Endothelial cell of umbilical vein (primary cell): ENCODE measurements at regions not wholly inside any gene's neighbourhood (a gene's known extent, or its start where the extent isn't known, plus 50 kb on each side); places are given as distances from the start of the nearest gene placed in this dataset.

Source experiments
- BruUV-seq: library from RNA; stranded (reverse); fragments of 400-500 nt; replicated peaks from 2 replicates; lab custom pipeline; 2021; lab: Mats Ljungman, UMichigan
- CTCF ChIA-PET: fragments of 300-600, 350-600 bp; sonication (Branson Sonifier 250); formaldehyde crosslinking; loops from one replicate; lab custom pipeline; 2021; ENCODE audit warnings: antibody characterized with exemption, inconsistent platforms; lab: Charles Lee
- POLR2A ChIA-PET: fragments of 300-600, 350-600 bp; sonication (Branson Sonifier 250); formaldehyde crosslinking; loops from one replicate; lab custom pipeline; 2021; ENCODE audit warnings: antibody characterized with exemption, inconsistent platforms; lab: Charles Lee
- DNase-seq: peaks from one replicate; pipeline ENCODE4 v3.0.0-alpha.2; 2011; ENCODE audit warnings: low read depth, low spot score
- FAIRE-seq: peaks from 2 replicates; lab custom pipeline; 2011; peaks lifted over from hg19 to GRCh38; lab: Jason Lieb, UNC
- H2AFZ ChIP-seq: 2 replicates; pipeline ENCODE4 v1.6.0; 2012; ENCODE audit warnings: low read depth, low read length, control low read depth, inconsistent platforms
- H3K27ac ChIP-seq: 2 replicates; pipeline ENCODE4 v1.5.1; 2011; ENCODE audit warnings: low read depth, mild to moderate bottlenecking, control low read depth, low read length, moderate library complexity; ENCODE audit not compliant: insufficient read depth
- H3K27me3 ChIP-seq, 2 experiments: 2 replicates each; pipeline versions ENCODE4 v1.6.0 to v1.6.1; 2011; ENCODE audit warnings: low read length in 2 of 2, mixed read lengths in 1 of 2; ENCODE audit not compliant: control insufficient read depth in 2 of 2, insufficient read depth in 2 of 2
- H3K36me3 ChIP-seq, 2 experiments: 2 replicates in 1 of 2; 3 replicates in 1 of 2; pipeline ENCODE4 v1.5.1; 2011; ENCODE audit warnings: low read length in 2 of 2, mild to moderate bottlenecking in 1 of 2, moderate library complexity in 1 of 2; ENCODE audit not compliant: control insufficient read depth in 2 of 2, insufficient read depth in 2 of 2; ENCODE audit errors: extremely low read depth in 1 of 2
- H3K4me1 ChIP-seq: 3 replicates; pipeline ENCODE4 v1.5.1; 2011; ENCODE audit warnings: mild to moderate bottlenecking, low read length; ENCODE audit not compliant: control insufficient read depth, insufficient read depth; ENCODE audit errors: extremely low read depth
- H3K4me2 ChIP-seq: 2 replicates; pipeline ENCODE4 v1.6.1; 2011; ENCODE audit warnings: low read length, control low read depth, mixed read lengths; ENCODE audit not compliant: insufficient read depth
- H3K4me3 ChIP-seq, 3 experiments: fragments of 200-600 bp in 1 of 3; sonication (generic), shearing (Covaris generic) in 1 of 3; replicated peaks in 1 of 3; 2 replicates each; pipeline ENCODE4 v1.5.1; 2011 to 2016; ENCODE audit warnings: control low read depth in 3 of 3, low read length in 3 of 3, mild to moderate bottlenecking in 2 of 3, inconsistent platforms in 1 of 3, low read depth in 1 of 3, moderate library complexity in 1 of 3; ENCODE audit not compliant: insufficient read depth in 1 of 3
- H3K79me2 ChIP-seq: 2 replicates; pipeline ENCODE4 v1.6.0; 2012; ENCODE audit warnings: low read length, inconsistent platforms; ENCODE audit not compliant: control insufficient read depth, insufficient read depth
- H3K9ac ChIP-seq: replicated peaks from 2 replicates; pipeline ENCODE3; 2011; ENCODE audit warnings: low read length, control low read depth; ENCODE audit not compliant: insufficient read depth; ENCODE audit errors: extremely low read depth
- H3K9me1 ChIP-seq: replicated peaks from 3 replicates; pipeline ENCODE4 v1.6.0; 2011; ENCODE audit warnings: mild to moderate bottlenecking, low read length; ENCODE audit not compliant: control insufficient read depth, insufficient read depth; ENCODE audit errors: extremely low read depth
- H3K9me3 ChIP-seq: replicated peaks from 2 replicates; pipeline ENCODE4 v1.5.1; 2012; ENCODE audit warnings: low read length, inconsistent platforms; ENCODE audit not compliant: control insufficient read depth, insufficient read depth
- H4K20me1 ChIP-seq: replicated peaks from 2 replicates; pipeline ENCODE3; 2011; ENCODE audit warnings: mild to moderate bottlenecking, low read length; ENCODE audit not compliant: control insufficient read depth, insufficient read depth; ENCODE audit errors: extremely low read depth
- CTCF ChIP-seq, 2 donors: IDR thresholded peaks; 1 replicate in 1 of 2; 2 replicates in 1 of 2; pipeline ENCODE4 v1.5.1; 2011; ENCODE audit warnings: low read length in 2 of 2, mild to moderate bottlenecking in 2 of 2, moderate library complexity in 2 of 2, control low read depth in 1 of 2, inconsistent platforms in 1 of 2, low read depth in 1 of 2; ENCODE audit not compliant: insufficient read depth in 1 of 2; ENCODE audit errors: extremely low read depth in 1 of 2
- EZH2 ChIP-seq: IDR thresholded peaks from 2 replicates; pipeline ENCODE4 v1.6.1; 2012; ENCODE audit warnings: borderline replicate concordance, low read depth, mild to moderate bottlenecking, moderate library complexity, low read length, inconsistent platforms; ENCODE audit not compliant: severe bottlenecking
- FOS ChIP-seq: IDR thresholded peaks from 2 replicates; pipeline ENCODE4 v1.6.1; 2011; ENCODE audit warnings: mild to moderate bottlenecking, low read length, moderate library complexity, borderline replicate concordance; ENCODE audit not compliant: insufficient read depth
- GATA2 ChIP-seq: IDR thresholded peaks from 2 replicates; pipeline ENCODE4 v1.7.0; 2011; ENCODE audit warnings: low read depth, mild to moderate bottlenecking, moderate library complexity, mixed read lengths, low read length; ENCODE audit not compliant: insufficient read length, insufficient read depth
- JUN ChIP-seq: IDR thresholded peaks from 2 replicates; pipeline ENCODE4 v1.6.1; 2011; ENCODE audit warnings: borderline replicate concordance, low read depth; ENCODE audit not compliant: insufficient read length, insufficient read depth
- MAX ChIP-seq: IDR thresholded peaks from 2 replicates; pipeline ENCODE4 v1.6.1; 2011; ENCODE audit not compliant: insufficient read depth, insufficient read length
- MYC ChIP-seq: IDR thresholded peaks from one replicate; pipeline ENCODE4 v1.6.1; 2011; ENCODE audit warnings: mild to moderate bottlenecking, low read depth, low read length
- POLR2A ChIP-seq: IDR thresholded peaks from 2 replicates; pipeline ENCODE4 v1.6.1; 2012; ENCODE audit warnings: low read depth, mild to moderate bottlenecking, control low read depth, low read length
- POLR2AphosphoS5 ChIP-seq: IDR thresholded peaks from 2 replicates; pipeline ENCODE4 v1.6.1; 2012; ENCODE audit warnings: low read depth, mild to moderate bottlenecking, control low read depth, low read length, moderate library complexity; ENCODE audit not compliant: insufficient read depth
- dilution Hi-C: fragments of 300-500 bp; cut with MboI; formaldehyde crosslinking; loops from one replicate; pipeline ENCODE4 v1.15.0; 2019; ENCODE audit warnings: low sequenced_read_pairs; ENCODE audit not compliant: extremely low pct_ligation_motif_present
- intact Hi-C: fragments of 100-400 bp; cut with micrococcal nuclease; formaldehyde crosslinking; loops from one replicate; pipeline ENCODE4 v1.10.0; 2022

DNA sequence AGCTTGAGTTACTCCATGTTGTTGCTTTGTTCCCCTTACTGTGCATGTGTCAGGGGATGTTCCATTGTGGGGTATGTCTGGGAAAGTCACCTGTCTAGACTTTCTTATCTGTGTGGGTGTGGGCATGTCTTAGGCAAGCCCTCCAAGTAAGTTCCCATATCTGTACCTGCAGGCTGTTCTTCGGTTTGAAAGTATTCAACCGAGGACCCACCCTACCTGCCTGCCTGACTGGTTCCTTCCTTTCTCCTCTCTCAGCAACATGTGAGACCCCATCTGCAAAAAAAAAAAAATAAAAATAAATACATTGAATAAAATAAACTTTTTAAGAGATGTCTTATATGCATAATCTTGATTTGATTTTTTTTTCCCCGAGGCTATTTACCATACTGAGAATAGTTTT is 622.7 kb downstream of the TDRD15 start:
- no peak overlapping the region for H3K4me2 ChIP-seq
- no peaks in the 10 kb centered on the region for H3K27me3 ChIP-seq
- intact Hi-C loops (no loop called here), dilution Hi-C loops (no loop called here)
- H4K20me1 ChIP-seq = no peaks in the 10 kb centered on the region
- no peak for TF ChIP-seq MAX
- no peak for TF ChIP-seq JUN
- TF ChIP-seq GATA2 = no peak
- TF ChIP-seq MYC = no peak
- TF ChIP-seq POLR2A = no peak
- TF ChIP-seq EZH2 = no peak
- TF ChIP-seq POLR2AphosphoS5 = no peak
- no peak for TF ChIP-seq FOS
- no peak for TF ChIP-seq CTCF (IDR thresholded peaks at IDR 0.05; ENCODE audit: extremely low read depth in 1 of 2, insufficient read depth in 1 of 2, low read depth in 1 of 2, low read length in 2 of 2)
- no peaks in the 10 kb centered on the region for H3K79me2 ChIP-seq
- no peaks in the 10 kb centered on the region for H3K9me3 ChIP-seq
- no peaks in the 10 kb centered on the region for H3K9me1 ChIP-seq
- H2AFZ ChIP-seq = no peak overlapping the region
- no peak overlapping the region for H3K27ac ChIP-seq
- DNase-seq (no peak), FAIRE-seq (no peak)
- no peaks in the 10 kb centered on the region for H3K36me3 ChIP-seq
- H3K9ac ChIP-seq = no peak overlapping the region
- POLR2A ChIA-PET = no interaction called here
- CTCF ChIA-PET = no interaction called here
- H3K4me3 ChIP-seq = no peak overlapping the region
- no peaks in the 10 kb centered on the region for H3K4me1 ChIP-seq
- no TSS peak for BruUV-seq
